GM18511 (cell line): ENCODE measurements at regions not wholly inside any gene's neighbourhood (a gene's known extent, or its start where the extent isn't known, plus 50 kb on each side); places are given as distances from the start of the nearest gene placed in this dataset.

Source experiments
- ATAC-seq: cut with Tn5 transposase; IDR thresholded peaks from one replicate; pipeline ENCODE4 v1.9.1; 2021; ENCODE audit warnings: mild to moderate bottlenecking, moderate library complexity; ENCODE audit not compliant: unreplicated experiment

GRCh38 chr16:85288869-85289660 lies 176.8 kb upstream of the CIBAR2 start:
- ATAC-seq: no peak

GRCh38 chr16:85289760-85290625 lies 177.7 kb upstream of the CIBAR2 start:
- ATAC-seq: no peak

- no peak for ATAC-seq
These were observed 178.5 kb upstream of the CIBAR2 start for GRCh38 chr16:85290626-85291301.

GRCh38 chr16:85291302-85292148 lies 179.3 kb upstream of the CIBAR2 start:
- ATAC-seq: no peak

GRCh38 chr16:85293458-85293857 lies 181.2 kb upstream of the CIBAR2 start:
- no peak for ATAC-seq

GRCh38 chr16:85293904-85294642 lies 181.8 kb upstream of the CIBAR2 start:
- ATAC-seq: no peak

GRCh38 chr16:85294810-85295508 lies 182.7 kb upstream of the CIBAR2 start:
- ATAC-seq: no peak

- no peak for ATAC-seq
These were observed 184.8 kb upstream of the CIBAR2 start for GRCh38 chr16:85296859-85297660.

- no peak for ATAC-seq
These were observed 185.6 kb upstream of the CIBAR2 start for GRCh38 chr16:85297881-85298280.

- no peak for ATAC-seq
These were observed 188.2 kb upstream of the CIBAR2 start for GRCh38 chr16:85300406-85300968.

GRCh38 chr16:85301231-85301630 lies 189.0 kb upstream of the CIBAR2 start:
- no peak for ATAC-seq

- ATAC-seq: no peak
These were observed 190.0 kb upstream of the CIBAR2 start for GRCh38 chr16:85302018-85302847.

- no peak for ATAC-seq
These were observed 190.6 kb upstream of the CIBAR2 start for GRCh38 chr16:85302848-85303353.

GRCh38 chr16:85303354-85303883 lies 191.1 kb upstream of the CIBAR2 start:
- ATAC-seq: no peak

- ATAC-seq: no peak
These were observed 192.1 kb upstream of the CIBAR2 start for GRCh38 chr16:85304337-85304736.

- peak; percentile 75 for ATAC-seq
These were observed 194.0 kb upstream of the CIBAR2 start for GRCh38 chr16:85306071-85306792.
